ENCODE measurements at regions not wholly inside any gene's neighbourhood (a gene's known extent, or its start where the extent isn't known, plus 50 kb on each side); places are given as distances from the start of the nearest gene placed in this dataset.
"Not testable (repeated sequence)": the region's sequence is repeated elsewhere in the genome, so short reads cannot be mapped to it uniquely, and the experiment has no call there.

- H3K9me3 ChIP-seq, H3K27me3 ChIP-seq, H3K4me3 ChIP-seq, H3K36me3 ChIP-seq, DNase-seq: not testable (repeated sequence)
Measured at GRCh38 chr1:190019151-190019550, 458.5 kb downstream of the BRINP3 start.

DNA sequence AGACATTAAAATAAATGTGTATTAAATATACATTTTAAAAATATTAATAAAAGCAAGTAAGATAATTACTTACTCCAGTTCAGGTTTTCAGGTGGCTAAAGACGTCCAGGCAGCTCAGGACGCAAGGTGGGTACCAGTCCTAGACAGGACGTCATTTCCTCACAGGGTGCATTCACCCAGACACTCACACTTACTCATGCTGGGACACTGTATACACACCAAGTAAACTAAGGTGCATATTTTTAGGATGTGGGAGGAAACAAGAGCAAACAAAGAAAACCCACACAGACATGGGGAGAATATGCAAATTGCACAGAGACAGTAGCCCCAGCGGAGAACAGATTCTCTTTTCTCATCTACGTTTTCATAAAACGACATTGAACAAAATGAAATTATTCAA, 457.9 kb downstream of the BRINP3 start:
- H3K9me3 ChIP-seq, result no peaks in the 10 kb centered on the region; the same call in 1 of the 2 replicates
- DNase-seq, result no peak
- H3K27me3 ChIP-seq, result no peaks in the 10 kb centered on the region
- no peaks in the 10 kb centered on the region for H3K36me3 ChIP-seq
- H3K4me3 ChIP-seq, result no peak overlapping the region

GRCh38 chr1:190022709-190023108, 455.0 kb downstream of the BRINP3 start:
- Histone ChIP-seq H3K4me3 (no peak overlapping the region), H3K27me3 (no peaks in the 10 kb centered on the region), H3K9me3 (no peaks in the 10 kb centered on the region; the same call in 1 of the 2 replicates), H3K36me3 (no peaks in the 10 kb centered on the region)
- DNase-seq, result no peak

- Histone ChIP-seq H3K27me3 (no peaks in the 10 kb centered on the region), H3K9me3 (no peaks in the 10 kb centered on the region), H3K4me3 (no peak overlapping the region), H3K36me3 (no peaks in the 10 kb centered on the region)
- DNase-seq, result no peak
Measured at GRCh38 chr1:190029441-190029840, 448.2 kb downstream of the BRINP3 start.

DNA sequence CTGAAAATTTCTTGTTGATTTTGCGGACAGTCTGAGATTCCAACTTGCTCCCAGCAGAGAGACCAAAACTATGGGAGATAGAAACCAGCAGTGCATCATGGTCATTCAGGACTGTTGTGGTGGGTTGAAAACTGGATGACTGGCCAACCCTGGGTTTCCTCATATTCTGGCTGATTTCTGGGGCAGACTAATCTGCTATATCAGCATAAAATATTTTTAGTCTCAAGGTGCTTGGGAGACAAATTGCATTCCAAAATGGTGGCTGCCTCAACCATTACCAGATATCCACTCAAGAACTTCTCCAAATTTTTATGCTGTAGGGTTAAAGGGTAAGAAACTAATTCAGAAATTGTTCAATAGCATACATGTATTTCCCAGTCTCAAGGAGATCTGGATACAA, 434.0 kb downstream of the BRINP3 start:
- no peaks in the 10 kb centered on the region for H3K27me3 ChIP-seq
- DNase-seq, result no peak
- no peak overlapping the region for H3K4me3 ChIP-seq
- no peaks in the 10 kb centered on the region; the same call in 1 of the 2 replicates for H3K9me3 ChIP-seq
- no peaks in the 10 kb centered on the region for H3K36me3 ChIP-seq

- Histone ChIP-seq H3K27me3 (no peaks in the 10 kb centered on the region), H3K9me3 (no peaks in the 10 kb centered on the region; the same call in 1 of the 2 replicates), H3K36me3 (no peaks in the 10 kb centered on the region), H3K4me3 (no peak overlapping the region)
- no peak for DNase-seq
Measured at GRCh38 chr1:190046231-190046630, 431.4 kb downstream of the BRINP3 start.

Data from MG63 (cell line).